ENCODE measurements at regions not wholly inside any gene's neighbourhood (a gene's known extent, or its start where the extent isn't known, plus 50 kb on each side); places are given as distances from the start of the nearest gene placed in this dataset.
"Not testable (repeated sequence)": the region's sequence is repeated elsewhere in the genome, so short reads cannot be mapped to it uniquely, and the experiment has no call there.

DNA sequence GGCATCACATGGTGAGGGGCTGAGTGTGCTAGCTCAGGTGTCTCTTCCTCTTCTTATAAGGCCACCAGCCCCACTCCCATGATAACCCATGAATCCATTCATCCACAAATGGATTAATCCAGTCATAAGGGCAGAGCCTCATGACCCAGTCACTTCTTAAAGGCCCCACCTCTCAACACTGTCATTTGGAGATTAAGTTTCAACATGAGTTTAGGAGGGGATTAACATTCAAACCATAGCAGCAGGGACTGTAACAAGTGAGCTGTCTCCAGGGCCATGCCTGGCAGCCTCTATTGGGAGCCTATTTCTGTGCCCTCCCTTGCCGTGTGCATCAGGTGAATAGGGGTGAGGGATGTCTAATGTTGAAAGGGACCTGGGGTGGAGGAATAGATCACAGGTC is 77.5 kb downstream of the CHRD start:
- Mint-ChIP-seq H3K4me1 (ENCODE audit: low read depth) (no peaks in the 10 kb centered on the region), H3K27me3 (ENCODE audit: low read depth) (peaks cover 14% of the 10 kb centered on the region), H3K9me3 (ENCODE audit: low read depth) (peaks cover 6% of the 10 kb centered on the region), H3K36me3 (ENCODE audit: low read depth) (no peaks in the 10 kb centered on the region), H3K27ac (ENCODE audit: unreplicated experiment) (no peak overlapping the region), H3K4me3 (ENCODE audit: unreplicated experiment) (no peak overlapping the region)
- DNase-seq (ENCODE audit: low spot score), result no peak
- TF ChIP-seq, protein P1, sequence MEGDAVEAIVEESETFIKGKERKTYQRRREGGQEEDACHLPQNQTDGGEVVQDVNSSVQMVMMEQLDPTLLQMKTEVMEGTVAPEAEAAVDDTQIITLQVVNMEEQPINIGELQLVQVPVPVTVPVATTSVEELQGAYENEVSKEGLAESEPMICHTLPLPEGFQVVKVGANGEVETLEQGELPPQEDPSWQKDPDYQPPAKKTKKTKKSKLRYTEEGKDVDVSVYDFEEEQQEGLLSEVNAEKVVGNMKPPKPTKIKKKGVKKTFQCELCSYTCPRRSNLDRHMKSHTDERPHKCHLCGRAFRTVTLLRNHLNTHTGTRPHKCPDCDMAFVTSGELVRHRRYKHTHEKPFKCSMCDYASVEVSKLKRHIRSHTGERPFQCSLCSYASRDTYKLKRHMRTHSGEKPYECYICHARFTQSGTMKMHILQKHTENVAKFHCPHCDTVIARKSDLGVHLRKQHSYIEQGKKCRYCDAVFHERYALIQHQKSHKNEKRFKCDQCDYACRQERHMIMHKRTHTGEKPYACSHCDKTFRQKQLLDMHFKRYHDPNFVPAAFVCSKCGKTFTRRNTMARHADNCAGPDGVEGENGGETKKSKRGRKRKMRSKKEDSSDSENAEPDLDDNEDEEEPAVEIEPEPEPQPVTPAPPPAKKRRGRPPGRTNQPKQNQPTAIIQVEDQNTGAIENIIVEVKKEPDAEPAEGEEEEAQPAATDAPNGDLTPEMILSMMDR (IDR thresholded peaks at IDR 0.05), result no peak

DNA sequence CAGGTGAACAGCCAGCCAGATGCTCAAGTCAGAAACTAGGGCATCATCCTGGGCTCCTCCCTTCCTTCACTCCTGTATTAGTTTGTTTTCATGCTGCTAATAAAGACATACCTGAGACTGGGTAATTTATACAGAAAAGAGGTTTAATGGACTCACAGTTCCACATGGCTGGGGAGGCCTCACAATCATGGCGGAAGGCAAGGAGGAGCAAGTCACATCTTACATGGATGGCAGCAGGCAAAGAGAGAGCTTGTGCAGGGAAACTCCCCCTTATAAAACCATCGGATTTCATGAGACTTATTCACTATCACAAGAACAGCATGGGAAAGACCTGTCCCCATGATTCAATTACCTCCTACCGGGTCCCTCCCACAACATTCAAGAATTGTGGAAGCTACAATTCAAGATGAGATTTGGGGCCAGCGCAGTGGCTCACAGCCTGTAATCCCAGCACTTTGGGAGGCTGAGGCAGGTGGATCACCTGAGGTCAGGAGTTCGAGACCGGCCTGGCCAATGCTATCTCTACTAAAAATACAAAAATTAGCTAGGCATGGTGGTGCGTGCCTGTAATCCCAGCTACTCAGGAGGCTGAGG is 78.0 kb downstream of the CHRD start:
- not testable (repeated sequence) for H3K4me3 Mint-ChIP-seq (ENCODE audit: unreplicated experiment); H3K27ac Mint-ChIP-seq (ENCODE audit: unreplicated experiment); DNase-seq (ENCODE audit: low spot score); H3K9me3 Mint-ChIP-seq (ENCODE audit: low read depth); H3K36me3 Mint-ChIP-seq (ENCODE audit: low read depth); H3K4me1 Mint-ChIP-seq (ENCODE audit: low read depth)
- peaks cover 12% of the 10 kb centered on the region for H3K27me3 Mint-ChIP-seq (ENCODE audit: low read depth)

DNA sequence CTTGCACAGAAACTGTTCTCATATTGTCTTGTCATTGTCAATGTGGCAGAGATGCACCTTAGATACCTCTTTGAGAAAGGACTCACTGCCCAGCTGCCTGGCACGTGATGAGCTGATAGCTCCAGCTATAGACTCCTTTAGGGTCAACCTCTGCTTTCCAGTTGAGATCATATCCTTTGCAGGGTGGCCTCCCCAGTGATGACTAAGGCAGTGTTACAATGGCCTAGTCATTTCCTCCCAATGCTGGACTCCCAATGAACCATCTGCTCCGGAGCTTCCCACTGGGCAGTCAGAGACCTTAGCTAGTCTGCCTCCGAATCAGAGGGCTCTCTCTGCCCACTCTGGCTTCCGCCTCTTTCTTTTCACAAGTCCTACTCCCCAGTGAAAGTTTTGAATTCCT is 79.5 kb downstream of the CHRD start:
- no peaks in the 10 kb centered on the region for H3K36me3 Mint-ChIP-seq (ENCODE audit: low read depth)
- no peak overlapping the region for H3K4me3 Mint-ChIP-seq (ENCODE audit: unreplicated experiment)
- TF ChIP-seq, protein P1 (IDR thresholded peaks at IDR 0.05), result no peak
- no peak for DNase-seq (ENCODE audit: low spot score)
- peaks cover 12% of the 10 kb centered on the region for H3K27me3 Mint-ChIP-seq (ENCODE audit: low read depth)
- peaks cover 6% of the 10 kb centered on the region for H3K9me3 Mint-ChIP-seq (ENCODE audit: low read depth)
- no peaks in the 10 kb centered on the region for H3K4me1 Mint-ChIP-seq (ENCODE audit: low read depth)
- H3K27ac Mint-ChIP-seq (ENCODE audit: unreplicated experiment), result no peak overlapping the region

DNA sequence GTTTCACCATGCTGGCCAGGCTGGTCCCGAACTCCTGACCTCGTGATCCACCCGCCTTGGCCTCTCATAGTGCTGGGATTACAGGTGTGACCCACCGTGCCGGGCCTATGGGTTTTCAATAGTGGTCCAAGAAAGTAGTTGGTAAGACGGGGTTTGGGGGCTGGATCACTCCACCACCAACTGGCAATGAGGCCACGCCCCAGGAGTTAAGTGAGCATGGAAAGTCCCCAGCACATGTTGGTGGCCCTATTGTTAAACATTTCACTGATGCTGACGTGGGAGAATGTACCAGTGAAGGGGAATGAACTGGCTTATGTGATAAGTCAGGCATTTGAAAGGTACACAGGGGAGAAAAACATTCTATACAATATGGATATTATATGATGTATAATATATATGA is 80.4 kb downstream of the CHRD start:
- Mint-ChIP-seq H3K9me3 (ENCODE audit: low read depth) (peaks cover 6% of the 10 kb centered on the region), H3K4me1 (ENCODE audit: low read depth) (no peaks in the 10 kb centered on the region), H3K27me3 (ENCODE audit: low read depth) (peaks cover 13% of the 10 kb centered on the region), H3K4me3 (ENCODE audit: unreplicated experiment) (no peak overlapping the region), H3K36me3 (ENCODE audit: low read depth) (no peaks in the 10 kb centered on the region), H3K27ac (ENCODE audit: unreplicated experiment) (no peak overlapping the region)
- DNase-seq (ENCODE audit: low spot score), result peak; percentile 51
- TF ChIP-seq, protein P1 (IDR thresholded peaks at IDR 0.05), result no peak

DNA sequence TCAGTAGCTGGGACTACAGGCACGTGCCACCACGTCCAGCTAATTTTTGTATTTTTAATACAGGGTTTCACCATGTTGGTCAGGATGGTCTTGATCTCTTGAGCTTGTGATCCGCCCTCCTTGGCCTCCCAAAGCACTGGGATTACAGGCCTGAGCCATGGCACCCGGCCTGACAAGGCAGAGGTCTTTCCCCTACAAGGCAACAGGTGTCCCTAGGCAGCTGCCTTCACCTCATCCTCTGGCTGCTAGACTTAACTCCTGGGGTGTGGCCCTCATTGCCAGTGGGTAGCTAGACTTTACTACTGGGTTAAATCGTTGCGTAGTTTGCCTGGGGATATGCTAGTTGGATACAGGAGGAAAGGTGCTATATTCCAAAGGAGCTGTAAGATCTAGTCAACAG is 81.4 kb downstream of the CHRD start:
- no peaks in the 10 kb centered on the region for H3K36me3 Mint-ChIP-seq (ENCODE audit: low read depth)
- H3K4me3 Mint-ChIP-seq (ENCODE audit: unreplicated experiment), result no peak overlapping the region
- DNase-seq (ENCODE audit: low spot score), result peak; percentile 46
- H3K9me3 Mint-ChIP-seq (ENCODE audit: low read depth), result peaks cover 6% of the 10 kb centered on the region
- TF ChIP-seq, protein P1 (IDR thresholded peaks at IDR 0.05), result no peak
- no peak overlapping the region for H3K27ac Mint-ChIP-seq (ENCODE audit: unreplicated experiment)
- H3K27me3 Mint-ChIP-seq (ENCODE audit: low read depth), result peaks cover 13% of the 10 kb centered on the region
- no peaks in the 10 kb centered on the region for H3K4me1 Mint-ChIP-seq (ENCODE audit: low read depth)

DNA sequence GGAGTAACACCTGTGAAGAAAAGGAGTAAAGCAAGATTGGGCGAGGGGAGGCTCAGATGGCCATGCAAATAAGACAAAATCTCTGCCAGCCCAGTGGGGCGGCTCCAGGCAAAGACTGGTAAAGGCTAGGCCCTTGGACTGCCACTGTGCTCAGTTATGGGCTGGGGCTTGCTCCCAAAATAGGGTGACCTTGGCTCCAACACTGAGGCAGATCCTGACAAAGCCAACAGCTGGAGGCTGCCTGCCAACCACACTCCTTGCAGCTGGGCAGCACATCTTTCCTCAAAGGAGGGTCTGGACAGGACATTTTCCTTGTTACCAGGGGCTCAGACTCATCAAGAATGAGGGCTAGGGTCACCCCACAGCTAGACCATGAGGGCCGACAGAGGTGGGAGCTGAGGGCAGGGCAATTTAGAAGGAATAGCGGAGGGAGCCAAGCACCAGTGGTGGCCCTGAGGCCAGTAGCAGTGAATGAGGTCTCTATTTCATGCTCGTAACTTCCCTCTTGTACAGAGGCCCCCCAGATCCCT is 86.1 kb downstream of the CHRD start:
- DNase-seq (ENCODE audit: low spot score), result peak; percentile 29
- Mint-ChIP-seq H3K36me3 (ENCODE audit: low read depth) (no peaks in the 10 kb centered on the region), H3K27me3 (ENCODE audit: low read depth) (peaks cover 17% of the 10 kb centered on the region), H3K9me3 (ENCODE audit: low read depth) (peaks cover under 1% of the 10 kb centered on the region), H3K27ac (ENCODE audit: unreplicated experiment) (no peak overlapping the region), H3K4me1 (ENCODE audit: low read depth) (no peaks in the 10 kb centered on the region), H3K4me3 (ENCODE audit: unreplicated experiment) (no peak overlapping the region)
- TF ChIP-seq, protein P1 (IDR thresholded peaks at IDR 0.05), result no peak

All from chondrocyte (in vitro differentiated cells).